ENCODE measurements at regions not wholly inside any gene's neighbourhood (a gene's known extent, or its start where the extent isn't known, plus 50 kb on each side); places are given as distances from the start of the nearest gene placed in this dataset.

DNA sequence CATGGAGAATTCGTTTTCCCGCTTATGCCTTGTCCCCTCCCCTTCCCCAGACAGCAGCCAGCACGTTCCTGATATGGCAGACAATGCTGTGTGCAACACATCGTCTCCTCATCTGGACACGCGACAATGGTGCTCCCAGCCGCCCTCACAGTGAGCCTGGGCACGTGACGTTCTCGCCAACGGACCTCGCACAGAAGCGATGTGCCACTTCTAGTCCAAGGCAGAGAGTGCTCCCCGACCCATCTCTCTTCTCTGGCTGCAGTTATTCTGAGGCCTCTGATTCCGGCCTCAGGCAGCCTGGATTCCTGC, 505.4 kb downstream of the EIPR1 start:
- DNase-seq (ENCODE audit: low read depth): no peak

DNA sequence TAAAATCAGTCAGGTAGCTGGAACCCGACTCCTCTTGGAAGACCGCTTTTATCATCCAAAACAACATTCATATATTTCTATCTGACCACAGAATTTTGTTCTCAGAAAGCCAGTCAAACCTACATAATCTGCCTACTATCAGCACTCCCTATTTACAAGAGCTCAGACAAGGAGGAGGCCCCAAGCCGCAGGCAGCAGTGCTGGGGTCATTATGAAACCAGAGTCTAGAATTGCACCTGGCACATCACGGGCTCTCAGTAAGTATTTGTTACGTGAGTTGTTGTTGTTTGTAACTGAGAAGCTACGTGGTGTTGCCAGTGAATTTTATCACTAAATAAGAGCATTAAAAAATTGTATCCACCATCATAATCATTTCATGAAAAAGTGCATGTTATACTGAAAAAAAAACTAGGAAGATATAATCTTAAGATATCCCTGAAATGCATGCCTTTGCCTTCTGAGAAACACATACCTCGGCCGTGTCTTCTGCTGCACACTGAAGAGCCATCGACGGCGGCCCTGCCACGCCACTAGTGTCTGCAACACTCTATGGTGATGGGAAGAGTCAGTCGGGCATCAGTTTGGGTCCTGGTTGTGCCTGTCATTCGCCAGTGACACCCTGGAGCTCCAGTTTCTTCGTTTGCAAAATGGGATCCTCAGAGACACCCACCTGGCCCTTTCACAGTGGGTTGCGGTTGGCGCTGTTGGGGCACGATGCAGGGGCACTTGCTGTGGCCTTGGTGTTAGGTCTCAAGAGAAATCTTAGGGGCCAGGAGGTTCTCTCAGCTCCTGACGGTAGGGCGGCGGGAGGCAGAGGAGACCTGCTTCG, 505.9 kb downstream of the EIPR1 start:
- DNase-seq (ENCODE audit: low read depth): no peak

DNA sequence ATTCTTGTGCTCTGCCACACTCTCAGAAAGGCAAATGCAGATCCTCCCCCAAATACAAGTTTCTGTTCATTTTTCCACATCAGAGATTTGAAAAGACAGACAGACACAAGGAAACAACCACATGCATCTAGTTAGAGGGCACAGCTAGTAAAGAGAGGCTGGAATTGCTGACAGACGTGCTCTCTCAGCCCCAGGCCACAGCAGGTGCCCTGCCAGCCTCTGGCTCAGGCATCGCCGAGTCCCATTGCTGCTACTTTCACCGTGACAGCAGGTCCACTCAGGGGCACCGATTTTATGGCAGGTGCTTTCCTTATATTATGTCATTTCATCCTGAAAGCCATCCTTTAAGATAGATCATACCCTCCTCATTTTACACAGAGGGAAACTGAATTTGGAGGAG, 507.5 kb downstream of the EIPR1 start:
- no peak for DNase-seq (ENCODE audit: low read depth)

DNA sequence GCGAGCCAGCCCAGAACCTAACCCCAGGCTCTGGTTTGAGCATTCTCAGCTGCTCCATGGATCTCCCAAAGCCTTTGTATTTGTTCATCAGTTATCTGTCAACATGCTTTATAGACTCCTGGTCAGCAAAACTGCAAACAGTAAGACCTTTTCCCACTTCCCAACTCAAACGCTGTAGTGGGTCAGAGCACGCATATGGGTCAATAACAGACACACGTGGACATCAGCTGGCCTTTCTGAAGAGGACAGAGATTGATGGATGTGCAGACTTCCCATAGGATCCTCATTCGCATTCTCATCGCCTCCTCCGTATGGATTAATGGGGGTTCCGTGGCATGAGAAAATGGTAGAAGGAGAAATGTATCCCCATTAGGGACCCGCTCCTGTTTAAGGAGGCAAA, 508.1 kb downstream of the EIPR1 start:
- no peak for DNase-seq (ENCODE audit: low read depth)

DNA sequence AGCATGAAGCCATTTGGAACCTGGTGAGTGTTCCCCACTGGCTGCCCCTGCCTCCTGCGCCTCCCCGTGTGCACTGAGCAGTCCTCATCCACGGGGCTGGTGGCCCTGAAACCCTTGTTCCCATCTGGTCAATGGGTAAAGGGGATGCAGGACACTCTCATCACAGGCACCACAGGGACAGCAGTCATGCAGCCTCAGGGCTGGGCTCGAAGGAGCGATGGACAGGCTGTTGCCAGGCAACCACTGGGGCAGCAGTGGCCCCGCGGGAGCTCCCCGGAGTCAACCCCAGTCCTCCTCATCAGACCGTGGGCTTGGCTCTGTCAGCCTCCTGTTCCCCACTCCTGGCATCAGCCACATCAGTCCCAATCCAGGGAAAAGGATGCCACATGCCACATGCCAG, 509.5 kb downstream of the EIPR1 start:
- DNase-seq (ENCODE audit: low read depth): no peak

DNA sequence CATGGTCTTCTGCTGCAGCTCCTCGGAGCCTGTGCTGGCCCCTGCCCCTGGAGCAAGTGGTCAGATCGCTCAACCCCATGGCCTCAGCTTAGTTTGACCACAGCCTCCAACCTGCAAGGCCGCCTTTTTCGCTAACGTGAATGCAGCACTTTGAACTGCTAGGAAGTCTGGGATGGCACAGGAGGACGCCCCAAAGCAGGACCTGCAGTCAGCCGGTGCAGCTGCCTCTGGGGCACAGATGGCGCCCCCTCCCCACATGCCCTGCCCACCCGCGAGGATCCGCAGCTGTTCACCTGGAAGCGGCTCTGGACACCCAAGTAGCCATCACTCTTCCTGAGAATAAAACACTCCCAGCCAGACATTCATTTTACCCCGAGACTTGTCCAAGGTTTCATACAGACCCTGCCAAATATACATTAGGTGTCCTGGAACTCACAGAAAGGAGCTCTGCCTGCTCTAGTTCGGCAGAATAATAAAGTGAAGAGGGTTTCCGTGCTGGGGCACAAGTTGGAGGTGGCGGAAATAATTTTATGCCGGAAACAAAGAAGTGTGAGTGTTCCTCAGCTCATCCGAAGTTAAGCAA, 510.1 kb downstream of the EIPR1 start:
- no peak for DNase-seq (ENCODE audit: low read depth)

DNA sequence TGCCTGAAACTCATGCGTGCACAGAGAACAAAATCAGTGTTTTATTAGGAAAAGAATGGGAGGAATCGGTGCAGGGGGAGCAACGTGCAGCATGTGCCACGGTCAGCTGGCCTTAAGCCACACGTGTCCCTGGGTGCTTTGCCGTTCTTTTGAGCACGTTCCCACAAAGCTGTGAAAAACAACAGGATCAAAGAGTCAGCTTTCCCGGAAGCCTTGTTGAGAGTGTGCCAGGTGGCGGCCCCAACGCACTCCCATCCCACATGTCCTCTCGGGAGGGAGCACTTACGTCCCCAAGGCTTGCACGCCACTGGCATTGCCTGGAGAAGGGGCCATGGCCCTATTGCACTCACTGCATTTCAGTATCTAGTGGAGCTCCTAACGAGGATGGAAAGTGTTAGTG, 511.2 kb downstream of the EIPR1 start:
- DNase-seq (ENCODE audit: low read depth): no peak

DNA sequence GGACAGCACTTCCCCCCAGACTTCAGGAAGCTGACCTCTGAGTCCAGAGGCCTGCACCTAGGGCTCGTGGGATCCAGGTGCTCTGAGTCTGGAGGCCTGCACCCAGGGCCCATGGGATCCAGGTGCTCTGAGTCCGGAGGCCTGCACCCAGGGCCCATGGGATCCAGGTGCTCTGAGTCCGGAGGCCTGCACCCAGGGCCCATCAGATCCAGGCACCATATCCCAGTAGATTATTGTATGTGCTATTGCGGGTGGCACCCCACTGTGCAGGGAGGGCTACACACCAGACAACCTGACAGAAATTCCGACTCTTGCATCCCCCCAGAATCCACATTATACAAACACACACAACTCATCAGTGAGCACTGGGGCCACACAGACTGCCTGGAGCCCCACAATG, 515.2 kb downstream of the EIPR1 start:
- DNase-seq (ENCODE audit: low read depth): no peak

DNA sequence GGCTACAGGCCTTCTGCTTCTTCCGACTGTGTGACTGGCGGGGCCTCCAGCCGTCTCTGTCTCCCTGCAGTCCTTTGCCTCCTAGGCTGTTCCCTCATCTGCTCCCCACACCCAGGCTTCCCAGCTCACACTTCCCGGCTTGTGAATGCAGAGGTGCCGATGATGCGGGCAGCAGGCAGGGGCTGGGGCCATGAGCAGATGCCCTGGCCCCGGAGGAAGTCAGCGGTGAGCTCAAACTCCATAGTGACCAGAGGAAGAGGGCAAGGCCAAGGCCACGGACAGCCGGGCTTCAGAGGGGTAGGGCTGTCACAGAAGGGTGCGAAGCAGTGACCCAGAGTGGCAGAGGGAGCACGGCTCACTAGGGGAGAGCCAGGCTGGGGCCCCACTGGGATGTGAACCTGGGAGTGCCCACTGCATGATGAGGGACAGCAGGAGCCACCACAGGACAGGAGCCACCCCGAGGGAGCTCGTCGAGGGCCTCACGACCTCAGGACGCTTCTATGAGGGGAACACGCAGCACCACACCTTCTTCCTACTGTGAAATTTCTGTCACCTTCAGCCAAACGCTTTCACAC, 515.9 kb downstream of the EIPR1 start:
- DNase-seq (ENCODE audit: low read depth): no peak

DNA sequence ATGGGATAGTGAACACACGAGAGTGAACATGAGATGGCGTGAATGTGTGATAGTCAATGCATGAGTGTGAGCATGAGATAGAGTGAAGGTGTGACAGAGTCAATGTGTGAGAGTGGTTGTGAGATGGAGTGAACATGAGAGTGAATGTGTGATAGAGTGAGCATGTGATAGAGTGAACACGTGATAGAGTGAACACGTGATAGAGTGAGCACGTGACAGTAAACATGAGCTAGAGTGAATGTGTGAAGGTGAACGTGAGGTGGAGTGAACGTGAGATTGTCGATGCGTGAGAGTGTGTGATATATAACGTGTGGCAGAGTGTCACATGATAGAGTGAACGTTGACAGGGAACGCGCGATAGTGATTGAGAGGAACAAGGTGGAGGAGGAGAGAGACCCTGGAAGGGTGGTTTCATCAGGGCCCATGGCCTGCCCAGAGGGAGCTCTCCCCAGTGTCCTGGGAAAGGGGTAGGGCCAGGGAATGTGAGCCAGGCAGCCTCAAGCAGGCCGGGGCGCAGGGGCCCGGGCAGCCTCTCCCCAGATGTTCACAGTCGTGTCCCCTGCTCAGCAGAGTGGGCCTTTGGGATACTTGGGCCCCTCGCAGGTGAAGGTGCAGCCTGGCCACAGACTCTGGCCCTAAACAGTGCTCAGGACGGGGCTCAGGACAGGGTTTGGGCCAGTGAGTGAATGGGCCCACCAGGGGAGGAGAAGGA, 516.9 kb downstream of the EIPR1 start:
- DNase-seq (ENCODE audit: low read depth): no peak

DNA sequence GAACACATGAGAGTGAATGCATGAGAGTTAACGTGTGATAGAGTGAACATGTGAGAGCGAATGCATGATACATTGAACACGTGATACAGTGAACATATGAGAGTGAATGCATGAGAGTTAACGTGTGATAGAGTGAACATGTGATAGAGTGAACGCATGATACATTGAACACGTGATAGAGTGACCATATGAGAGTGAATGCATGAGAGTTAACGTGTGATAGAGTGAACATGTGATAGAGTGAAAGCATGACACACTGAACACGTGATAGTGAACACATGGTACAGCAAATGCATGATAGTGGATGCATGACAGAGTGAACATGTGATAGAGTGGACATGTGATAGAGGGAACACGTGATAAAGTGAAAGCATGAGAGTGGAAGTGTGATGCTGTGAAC, 517.9 kb downstream of the EIPR1 start:
- DNase-seq (ENCODE audit: low read depth): no peak

DNA sequence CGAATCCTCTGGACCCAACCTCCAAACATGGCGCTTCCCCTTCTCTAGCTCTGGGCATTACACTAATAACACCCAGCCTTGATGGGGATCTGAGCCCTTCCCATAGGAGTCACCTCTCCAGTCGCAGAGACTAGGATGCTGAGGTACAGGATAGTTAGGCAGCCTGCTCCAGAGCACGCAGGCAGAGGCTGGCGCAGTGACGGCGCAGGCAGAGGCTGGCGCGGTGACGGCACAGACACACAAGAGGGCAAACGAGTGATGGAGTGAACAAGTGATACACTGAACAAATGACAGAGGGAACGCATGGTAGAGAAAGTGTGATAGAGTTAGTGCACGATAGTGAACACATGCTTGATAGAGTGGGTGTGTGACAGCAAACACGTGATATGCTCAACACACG, 518.5 kb downstream of the EIPR1 start:
- DNase-seq (ENCODE audit: low read depth): no peak

DNA sequence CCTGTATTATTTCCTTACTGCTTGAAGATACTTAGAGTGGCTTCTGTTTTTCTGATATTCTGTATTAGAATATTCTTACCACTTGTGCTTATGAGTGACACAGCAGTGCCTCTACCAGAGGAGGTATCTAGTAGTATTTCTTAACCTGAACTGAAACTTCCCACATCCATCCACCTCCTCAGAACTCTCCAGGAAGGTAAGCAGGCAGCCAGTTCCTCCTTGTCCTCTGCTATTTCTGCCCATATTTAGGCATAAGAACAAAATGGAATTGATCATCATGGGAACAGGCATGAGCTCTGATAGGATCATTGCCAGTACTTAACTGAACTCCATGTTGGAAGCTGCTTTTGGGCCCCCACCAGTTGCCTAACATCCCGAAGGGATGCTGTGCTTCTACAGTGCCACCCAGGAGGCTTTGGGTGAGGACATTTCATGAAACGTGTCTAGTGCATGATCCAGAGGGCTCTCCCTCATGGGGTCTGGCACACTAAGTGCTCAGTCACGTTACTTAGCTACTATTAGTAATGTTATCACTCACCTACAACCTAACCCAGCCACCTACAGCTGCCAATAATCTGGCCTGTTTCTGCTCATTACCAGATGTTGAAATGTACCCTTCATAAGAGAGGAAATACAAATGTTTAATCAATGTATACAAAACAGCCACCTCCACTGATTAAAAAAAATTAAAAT, 520.7 kb downstream of the EIPR1 start:
- no peak for DNase-seq (ENCODE audit: low read depth)

DNA sequence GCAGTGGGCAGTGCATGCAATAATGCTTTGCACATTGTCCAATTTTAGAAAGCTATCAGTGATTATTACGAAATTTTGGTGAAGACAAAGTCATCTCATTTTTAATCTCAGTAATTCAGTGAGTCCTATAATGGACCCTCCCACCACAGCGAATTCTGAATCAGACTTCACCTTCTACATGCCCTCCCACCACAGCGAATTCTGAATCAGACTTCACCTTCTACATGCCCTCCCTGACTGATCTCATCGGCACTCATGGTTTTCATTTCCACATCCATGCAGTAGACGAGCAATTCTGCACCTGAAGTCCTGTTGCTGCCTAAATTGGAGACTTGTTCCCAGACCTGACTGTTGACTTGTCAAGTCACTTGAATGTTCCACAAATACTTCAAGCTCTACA, 522.3 kb downstream of the EIPR1 start:
- DNase-seq (ENCODE audit: low read depth): no peak

DNA sequence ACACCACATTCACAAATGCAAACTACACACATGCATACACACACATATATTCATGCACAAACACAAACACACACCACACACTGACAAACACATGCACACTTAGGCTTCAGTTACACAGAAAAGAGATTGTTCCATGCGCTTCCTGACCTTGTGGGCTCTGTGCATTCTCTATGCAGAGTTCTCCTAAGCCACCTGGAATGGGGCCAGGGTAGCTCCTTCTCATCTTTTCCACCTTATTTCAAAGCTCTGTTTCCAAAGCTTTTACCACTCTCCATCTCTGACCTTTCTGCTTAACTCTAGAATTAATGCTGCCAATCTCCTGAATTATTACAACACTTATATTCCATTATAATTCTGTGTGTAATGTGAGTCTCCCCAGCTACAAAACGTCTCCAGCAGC, 522.3 kb upstream of the MYT1L start:
- DNase-seq (ENCODE audit: low read depth): no peak

DNA sequence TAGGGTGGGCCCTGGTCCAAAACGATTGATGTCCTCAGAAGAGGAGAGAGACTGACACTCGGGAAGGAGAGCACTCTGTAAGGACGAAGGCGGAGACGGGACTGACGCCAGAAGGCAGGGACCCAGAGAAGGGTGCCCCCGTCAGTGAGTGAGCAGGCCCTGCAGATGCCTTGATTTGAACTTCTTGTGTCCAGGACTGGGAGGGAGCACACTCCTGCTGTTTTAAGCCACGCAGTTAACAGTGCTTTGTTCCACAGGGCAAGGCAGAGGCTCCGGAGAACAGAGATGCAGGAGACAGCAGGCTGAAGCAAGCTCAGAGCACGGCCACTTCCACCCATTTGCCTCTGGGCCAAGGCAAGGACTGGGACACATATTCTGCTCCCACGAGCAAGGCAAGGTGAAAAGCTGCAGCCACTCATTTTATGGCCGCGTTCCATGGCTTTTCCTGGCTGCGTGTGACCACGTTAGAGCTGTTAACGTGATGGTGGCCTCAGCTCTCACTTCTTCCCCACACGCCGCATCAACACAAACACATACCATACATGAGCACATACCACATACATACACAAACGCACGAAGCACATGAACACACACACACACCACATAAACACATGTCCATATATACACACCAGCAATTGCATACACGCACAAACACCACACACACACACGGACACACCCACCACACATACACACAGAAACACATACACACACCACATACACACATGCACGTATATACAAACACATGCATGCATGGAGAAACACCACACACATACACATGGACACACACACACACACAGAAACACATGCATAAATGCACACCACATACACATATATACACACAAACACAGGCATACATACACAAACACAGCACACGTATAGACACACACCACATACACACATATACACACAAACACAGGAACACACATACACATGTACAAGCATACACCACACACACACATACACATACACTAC, 521.0 kb upstream of the MYT1L start:
- no peak for DNase-seq (ENCODE audit: low read depth)

DNA sequence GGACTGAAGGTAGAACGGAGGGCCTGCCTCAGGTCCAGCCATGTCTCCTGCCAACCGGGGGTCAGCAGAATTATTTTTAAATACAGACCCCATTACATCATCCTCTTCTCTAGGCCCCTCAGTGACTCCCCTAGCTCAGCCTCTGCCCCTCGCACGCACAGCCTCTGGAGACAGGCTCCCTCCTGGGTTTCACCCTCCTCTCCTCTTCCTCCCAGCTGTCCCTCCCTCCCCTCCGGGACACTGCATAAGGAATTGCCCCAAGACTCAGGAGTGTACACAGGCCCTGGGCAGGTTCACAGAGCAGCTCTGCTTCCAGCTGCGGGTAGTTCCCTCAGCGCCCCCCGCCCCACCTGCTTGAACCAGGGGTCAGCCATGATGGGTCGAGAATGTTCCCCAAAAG, 520.2 kb upstream of the MYT1L start:
- no peak for DNase-seq (ENCODE audit: low read depth)

DNA sequence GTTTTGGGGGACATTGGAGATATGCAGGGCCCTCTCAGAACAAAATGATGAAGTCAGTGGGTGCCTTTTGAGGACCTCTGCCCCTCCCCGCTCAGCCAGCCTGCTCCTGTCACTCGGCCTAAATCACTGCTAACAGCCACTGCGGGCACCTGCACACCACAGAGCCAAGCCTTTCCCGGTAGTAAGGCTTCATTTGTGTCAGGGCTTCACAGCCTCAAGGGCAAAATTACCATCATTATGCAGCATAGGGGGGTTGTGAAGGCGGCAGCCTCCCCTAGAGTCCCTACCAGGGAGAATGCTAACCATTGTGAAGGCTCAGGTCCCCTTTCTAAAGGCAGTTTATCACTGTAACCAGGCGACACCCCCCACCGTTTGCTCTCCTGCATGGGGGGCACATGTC, 519.8 kb upstream of the MYT1L start:
- DNase-seq (ENCODE audit: low read depth): no peak

DNA sequence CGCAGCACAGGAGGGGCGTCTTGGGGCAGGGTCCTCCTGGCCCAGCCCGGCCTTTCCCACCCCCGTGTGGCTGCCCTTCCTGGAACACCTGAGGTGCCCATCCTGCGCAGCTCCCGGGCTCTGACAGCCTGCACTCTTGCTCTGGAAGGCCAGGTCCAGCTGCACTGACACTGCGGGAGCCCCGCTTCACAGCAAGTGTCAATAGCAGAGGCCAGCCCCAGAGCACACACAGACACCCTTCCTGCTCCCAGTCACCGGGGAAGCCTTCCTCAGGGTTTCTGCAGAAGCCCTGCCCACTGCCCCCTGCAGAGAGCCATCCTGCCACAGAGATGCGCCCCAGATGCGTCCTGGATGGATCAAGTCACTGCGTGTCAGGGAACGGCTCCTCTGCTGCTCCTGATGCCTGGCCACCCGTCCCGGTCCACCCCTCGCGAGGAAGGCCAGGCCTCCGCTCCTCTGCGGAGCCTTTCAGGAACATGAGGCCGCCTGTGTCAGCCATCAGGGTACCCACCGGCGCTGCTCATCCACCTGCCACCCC, 519.2 kb upstream of the MYT1L start:
- no peak for DNase-seq (ENCODE audit: low read depth)

DNA sequence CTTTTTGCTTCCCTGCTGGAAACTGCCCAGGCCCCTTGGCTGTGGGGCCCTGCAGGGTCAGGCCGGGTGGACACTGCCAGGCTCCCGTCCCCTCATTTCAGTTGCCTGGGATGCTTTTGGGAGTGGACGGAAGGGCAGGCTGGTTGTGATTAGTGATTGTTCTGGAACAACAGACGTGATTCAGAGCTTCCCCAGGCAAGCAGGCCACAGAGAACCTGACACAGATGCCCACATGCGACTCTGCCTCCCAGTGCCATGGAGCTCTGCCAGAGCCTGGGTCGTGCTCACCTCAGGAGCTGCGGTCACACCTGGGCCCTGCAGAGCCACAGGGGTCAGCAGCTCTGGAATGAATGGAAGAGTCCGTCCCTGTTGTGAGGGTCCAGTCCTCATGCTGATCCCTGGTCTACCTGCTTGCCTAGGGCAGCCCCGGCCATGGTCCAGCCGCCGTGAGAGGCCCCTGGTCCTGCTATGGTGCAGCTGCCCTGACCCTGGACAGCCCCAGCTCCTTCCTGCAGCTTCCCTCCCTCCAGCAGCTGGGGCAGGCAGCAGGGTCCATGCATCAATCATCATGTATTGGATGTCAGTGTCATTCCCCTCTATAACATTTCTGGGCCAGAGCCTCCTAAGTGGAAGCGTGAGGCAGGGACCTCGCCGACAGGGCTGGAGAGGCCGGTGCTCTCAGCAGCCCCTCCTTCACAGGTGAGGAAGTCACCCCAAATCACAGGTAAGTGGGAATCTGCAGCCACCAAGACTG, 518.6 kb upstream of the MYT1L start:
- no peak for DNase-seq (ENCODE audit: low read depth)

Measured in renal cortical epithelial cell (primary cell).